ENCODE measurements at regions not wholly inside any gene's neighbourhood (a gene's known extent, or its start where the extent isn't known, plus 50 kb on each side); places are given as distances from the start of the nearest gene placed in this dataset.

GRCh38 chr10:130259380-130259779 lies 123.2 kb downstream of the GLRX3 start:
- H4K20me1 ChIP-seq (ENCODE audit: insufficient read depth, low read length) = no peaks in the 10 kb centered on the region
- TF ChIP-seq CTCF (conservative IDR thresholded peaks at IDR 0.05; ENCODE audit: low read length) (no peak), EZH2phosphoT487 (IDR thresholded peaks at IDR 0.05; ENCODE audit: borderline replicate concordance, low read depth, low read length) (no peak)
- intact Hi-C loops (cut with micrococcal nuclease; ENCODE audit: unreplicated experiment) = no loop called here
- CTCF ChIA-PET (ENCODE audit: unreplicated experiment) = no interaction called here
- no peaks in the 10 kb centered on the region for H3K4me1 ChIP-seq (ENCODE audit: insufficient read depth, low read length, poor library complexity, severe bottlenecking)
- DNase-seq (ENCODE audit: low spot score) = no peak
- H3K9me3 ChIP-seq (ENCODE audit: low read length) = no peaks in the 10 kb centered on the region
- no peaks in the 10 kb centered on the region for H3K79me2 ChIP-seq (ENCODE audit: insufficient read depth, low read depth, low read length)
- no peak overlapping the region for H2AFZ ChIP-seq (ENCODE audit: low read length)
- no peak overlapping the region for H3K27ac ChIP-seq (ENCODE audit: low read depth, low read length, poor library complexity, severe bottlenecking)
- no peak overlapping the region for H3K4me3 ChIP-seq (ENCODE audit: low read depth, low read length, poor library complexity, severe bottlenecking)
- BruUV-seq (replicated peaks) = no TSS peak
- POLR2A ChIA-PET = no interaction called here
- no peaks in the 10 kb centered on the region for H3K36me3 ChIP-seq (ENCODE audit: insufficient read depth, low read length)
- no peak overlapping the region for H3K4me2 ChIP-seq (ENCODE audit: low read length)
- H3K9me2 ChIP-seq (ENCODE audit: insufficient read depth, low read length) = no peaks in the 10 kb centered on the region

GRCh38 chr10:130261306-130261705 lies 125.1 kb downstream of the GLRX3 start:
- ChIA-PET POLR2A (no interaction called here), CTCF (ENCODE audit: unreplicated experiment) (no interaction called here)
- H2AFZ ChIP-seq (ENCODE audit: low read length) = no peak overlapping the region
- H4K20me1 ChIP-seq (ENCODE audit: insufficient read depth, low read length) = no peaks in the 10 kb centered on the region
- no peak overlapping the region for H3K27ac ChIP-seq (ENCODE audit: low read depth, low read length, poor library complexity, severe bottlenecking)
- no peaks in the 10 kb centered on the region for H3K79me2 ChIP-seq (ENCODE audit: insufficient read depth, low read depth, low read length)
- no TSS peak for BruUV-seq (replicated peaks)
- no peaks in the 10 kb centered on the region for H3K9me3 ChIP-seq (ENCODE audit: low read length)
- H3K9me2 ChIP-seq (ENCODE audit: insufficient read depth, low read length) = no peaks in the 10 kb centered on the region
- DNase-seq (ENCODE audit: low spot score) = no peak
- H3K4me2 ChIP-seq (ENCODE audit: low read length) = no peak overlapping the region
- intact Hi-C loops (cut with micrococcal nuclease; ENCODE audit: unreplicated experiment) = no loop called here
- H3K4me3 ChIP-seq (ENCODE audit: low read depth, low read length, poor library complexity, severe bottlenecking) = no peak overlapping the region
- TF ChIP-seq EZH2phosphoT487 (IDR thresholded peaks at IDR 0.05; ENCODE audit: borderline replicate concordance, low read depth, low read length) (no peak), CTCF (conservative IDR thresholded peaks at IDR 0.05; ENCODE audit: low read length) (no peak)
- H3K4me1 ChIP-seq (ENCODE audit: insufficient read depth, low read length, poor library complexity, severe bottlenecking) = no peaks in the 10 kb centered on the region
- no peaks in the 10 kb centered on the region for H3K36me3 ChIP-seq (ENCODE audit: insufficient read depth, low read length)

GRCh38 chr10:130261766-130262165 lies 125.6 kb downstream of the GLRX3 start:
- no peak for TF ChIP-seq EZH2phosphoT487 (IDR thresholded peaks at IDR 0.05; ENCODE audit: borderline replicate concordance, low read depth, low read length)
- TF ChIP-seq CTCF (conservative IDR thresholded peaks at IDR 0.05; ENCODE audit: low read length) = no peak
- no peak for DNase-seq (ENCODE audit: low spot score)
- CTCF ChIA-PET (ENCODE audit: unreplicated experiment) = no interaction called here
- Histone ChIP-seq H3K27ac (ENCODE audit: low read depth, low read length, poor library complexity, severe bottlenecking) (no peak overlapping the region), H3K4me2 (ENCODE audit: low read length) (no peak overlapping the region), H2AFZ (ENCODE audit: low read length) (no peak overlapping the region), H3K4me3 (ENCODE audit: low read depth, low read length, poor library complexity, severe bottlenecking) (no peak overlapping the region), H3K9me2 (ENCODE audit: insufficient read depth, low read length) (no peaks in the 10 kb centered on the region), H3K36me3 (ENCODE audit: insufficient read depth, low read length) (no peaks in the 10 kb centered on the region), H3K4me1 (ENCODE audit: insufficient read depth, low read length, poor library complexity, severe bottlenecking) (no peaks in the 10 kb centered on the region), H3K9me3 (ENCODE audit: low read length) (no peaks in the 10 kb centered on the region), H4K20me1 (ENCODE audit: insufficient read depth, low read length) (no peaks in the 10 kb centered on the region), H3K79me2 (ENCODE audit: insufficient read depth, low read depth, low read length) (no peaks in the 10 kb centered on the region)
- POLR2A ChIA-PET = no interaction called here
- intact Hi-C loops (cut with micrococcal nuclease; ENCODE audit: unreplicated experiment) = no loop called here
- BruUV-seq (replicated peaks) = no TSS peak
